AG20443 (cell line): ENCODE measurements at regions not wholly inside any gene's neighbourhood (a gene's known extent, or its start where the extent isn't known, plus 50 kb on each side); places are given as distances from the start of the nearest gene placed in this dataset.
"Not testable (repeated sequence)": the region's sequence is repeated elsewhere in the genome, so short reads cannot be mapped to it uniquely, and the experiment has no call there.

Source experiments
- DNase-seq: peaks from one replicate; pipeline ENCODE4 v3.0.0; 2012; ENCODE audit warnings: low spot score, mixed read lengths

DNA sequence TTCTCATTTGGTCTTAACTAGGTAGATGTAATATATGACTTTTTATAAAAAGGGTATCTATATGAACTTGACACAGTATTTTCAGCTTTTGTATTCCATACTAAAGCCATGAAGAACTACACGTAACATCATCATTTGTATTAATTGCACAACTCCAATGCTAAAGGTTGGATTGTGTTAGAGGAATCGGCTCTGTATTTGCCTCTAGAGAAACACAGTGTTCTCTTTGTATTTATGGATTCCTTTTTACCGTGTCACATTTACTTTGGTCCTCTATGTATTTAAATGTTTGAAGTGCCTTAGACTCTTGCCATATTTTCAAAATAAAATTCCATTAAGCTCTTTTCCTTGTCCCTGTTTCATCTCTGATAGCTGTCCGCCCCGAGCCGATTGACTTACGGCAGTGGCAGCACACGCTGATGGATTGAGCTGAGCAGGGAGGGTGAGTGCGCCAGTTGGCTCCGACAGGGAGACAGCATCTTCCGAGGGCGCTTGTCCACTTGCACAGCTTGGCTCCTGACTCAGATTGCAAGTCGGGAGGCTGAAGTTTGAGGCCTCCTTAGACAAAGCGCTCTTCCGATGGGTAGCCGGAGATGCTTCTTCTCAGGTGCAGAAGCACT is 95.6 kb upstream of the DMRT1 start:
- DNase-seq = no peak

DNA sequence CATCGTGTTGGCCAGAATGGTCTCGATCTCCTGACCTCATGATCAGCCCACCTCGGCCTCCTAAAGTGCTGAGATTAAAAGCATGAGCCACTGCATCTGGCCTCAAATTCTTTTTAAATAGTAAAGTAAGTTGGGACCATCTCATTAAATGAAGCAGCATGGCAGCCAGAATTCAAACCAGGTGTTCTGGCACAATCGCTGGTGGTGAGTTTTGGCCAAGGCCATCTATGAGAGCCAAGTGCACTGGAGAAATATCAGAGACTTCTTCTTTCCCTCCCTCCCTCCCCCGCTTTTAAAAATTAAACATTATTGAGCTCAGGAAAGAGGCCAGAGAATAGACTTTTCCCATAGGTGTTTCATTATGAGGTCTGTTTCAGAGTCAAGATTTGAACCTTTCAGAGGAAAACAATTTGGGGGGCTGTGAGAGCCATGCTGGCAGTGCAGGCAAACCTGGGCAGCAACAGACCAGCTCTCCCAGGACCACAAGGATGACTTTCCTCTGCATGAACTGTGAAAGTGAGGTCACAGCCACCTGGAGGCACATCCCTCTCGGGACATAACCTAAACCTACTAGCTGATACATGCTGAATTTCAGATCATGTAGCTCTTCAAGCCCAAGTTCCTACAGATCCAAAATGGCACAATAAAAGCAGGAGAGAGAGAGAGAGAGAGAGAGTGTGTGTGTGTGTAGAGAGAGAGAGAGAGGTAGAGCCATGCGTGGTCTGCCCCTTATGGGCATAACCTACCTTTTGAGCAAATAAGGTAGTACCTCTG is 94.6 kb upstream of the DMRT1 start:
- DNase-seq = no peak

DNA sequence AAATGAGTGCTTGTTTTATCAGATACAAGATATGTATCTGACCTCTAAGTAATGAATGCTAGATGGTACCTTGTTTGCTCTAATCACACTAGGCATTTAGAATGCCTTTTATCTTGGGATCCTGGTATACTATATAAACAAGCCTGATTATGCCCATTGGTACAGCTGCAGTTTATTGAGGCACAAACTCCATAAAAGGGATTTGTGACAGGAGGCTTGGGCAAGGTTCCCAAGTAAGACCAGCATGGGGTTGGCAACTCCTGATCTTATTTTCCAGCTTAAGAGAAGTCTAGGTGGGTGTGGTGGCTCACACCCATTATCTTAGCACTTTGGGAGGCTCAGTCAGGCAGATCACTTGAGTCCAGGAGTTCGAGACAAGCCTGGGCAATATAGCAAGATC is 93.9 kb upstream of the DMRT1 start:
- DNase-seq = no peak

DNA sequence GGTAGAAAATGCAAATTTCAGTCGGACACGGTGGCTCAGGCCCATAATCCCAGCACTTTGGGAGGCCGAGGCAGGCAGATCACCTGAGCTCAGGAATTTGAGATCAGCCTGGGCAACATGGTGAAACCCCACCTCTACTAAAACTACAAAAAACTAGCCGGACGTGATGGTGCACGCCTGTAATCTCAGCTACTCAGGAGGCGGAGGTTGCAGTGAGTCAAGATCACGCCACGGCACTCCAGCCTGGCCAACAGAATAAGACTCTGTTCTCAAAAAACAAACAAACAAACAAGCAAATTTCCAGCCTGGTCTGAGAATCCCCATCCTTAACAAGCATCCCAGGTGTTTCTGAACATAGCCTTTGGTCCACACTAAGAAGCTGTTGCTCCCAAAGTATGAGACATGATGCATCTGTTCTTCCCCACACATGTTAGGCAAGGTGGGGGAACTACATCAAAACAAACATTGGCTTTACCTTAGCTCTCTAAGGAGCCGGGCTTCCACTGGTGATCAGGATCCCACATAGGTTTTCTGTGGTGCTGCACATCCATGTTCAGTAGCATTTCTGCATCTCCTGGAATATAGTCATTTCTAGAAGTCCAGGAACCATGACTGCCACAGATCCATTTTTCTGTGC is 92.5 kb upstream of the DMRT1 start:
- no peak for DNase-seq

DNA sequence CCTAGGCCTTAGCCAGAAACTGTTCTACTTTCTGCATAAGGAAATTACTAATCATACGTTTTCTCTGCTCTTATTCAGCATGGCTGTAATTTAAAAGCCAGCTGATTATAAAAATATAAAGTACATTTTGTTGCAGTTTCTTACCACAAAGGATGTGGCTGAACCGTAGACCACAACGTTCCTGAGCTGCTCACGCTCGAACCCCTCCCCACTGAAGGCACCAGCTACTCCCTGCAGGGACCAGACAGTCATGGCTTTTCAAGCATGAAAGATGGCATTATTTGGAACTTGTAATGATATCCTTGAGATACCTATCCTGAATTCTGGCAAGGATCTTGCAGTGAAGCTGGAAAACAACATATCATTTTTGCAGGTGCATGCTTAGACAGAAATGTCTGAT is 91.8 kb upstream of the DMRT1 start:
- DNase-seq = no peak

DNA sequence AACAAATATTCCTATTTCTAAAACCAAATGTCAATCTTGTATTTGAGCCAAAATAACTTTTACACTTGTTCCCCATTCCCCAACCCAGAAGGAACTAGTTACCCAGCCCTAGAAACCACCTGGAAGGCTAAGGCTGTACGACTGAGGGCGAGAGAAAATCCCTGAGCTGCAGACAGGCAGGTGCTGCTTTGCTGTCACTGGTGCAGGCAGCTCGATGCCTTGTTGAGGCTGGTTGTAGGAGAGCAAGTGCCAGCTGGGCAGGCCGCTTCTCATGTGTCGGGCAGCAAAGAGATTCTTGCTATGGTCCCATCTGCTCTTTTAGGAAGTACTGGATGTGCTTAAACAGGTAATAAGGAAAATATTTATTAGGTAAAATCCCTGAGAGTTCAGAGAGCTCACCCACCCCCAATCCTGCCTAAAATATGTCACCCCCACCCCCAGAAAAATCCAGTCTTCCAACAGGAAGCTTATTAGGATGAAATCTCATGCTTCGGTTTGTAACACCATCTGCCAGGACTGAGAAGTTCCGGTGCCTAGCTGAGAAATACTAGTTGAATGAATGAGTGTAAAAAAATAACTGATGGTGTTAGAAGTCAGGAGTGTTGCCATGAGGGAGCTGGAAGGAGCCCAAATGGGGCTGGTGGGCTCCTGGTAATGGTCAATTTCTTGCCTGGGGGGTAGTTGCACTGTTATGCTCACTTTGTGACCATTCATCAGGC is 91.1 kb upstream of the DMRT1 start:
- no peak for DNase-seq

DNA sequence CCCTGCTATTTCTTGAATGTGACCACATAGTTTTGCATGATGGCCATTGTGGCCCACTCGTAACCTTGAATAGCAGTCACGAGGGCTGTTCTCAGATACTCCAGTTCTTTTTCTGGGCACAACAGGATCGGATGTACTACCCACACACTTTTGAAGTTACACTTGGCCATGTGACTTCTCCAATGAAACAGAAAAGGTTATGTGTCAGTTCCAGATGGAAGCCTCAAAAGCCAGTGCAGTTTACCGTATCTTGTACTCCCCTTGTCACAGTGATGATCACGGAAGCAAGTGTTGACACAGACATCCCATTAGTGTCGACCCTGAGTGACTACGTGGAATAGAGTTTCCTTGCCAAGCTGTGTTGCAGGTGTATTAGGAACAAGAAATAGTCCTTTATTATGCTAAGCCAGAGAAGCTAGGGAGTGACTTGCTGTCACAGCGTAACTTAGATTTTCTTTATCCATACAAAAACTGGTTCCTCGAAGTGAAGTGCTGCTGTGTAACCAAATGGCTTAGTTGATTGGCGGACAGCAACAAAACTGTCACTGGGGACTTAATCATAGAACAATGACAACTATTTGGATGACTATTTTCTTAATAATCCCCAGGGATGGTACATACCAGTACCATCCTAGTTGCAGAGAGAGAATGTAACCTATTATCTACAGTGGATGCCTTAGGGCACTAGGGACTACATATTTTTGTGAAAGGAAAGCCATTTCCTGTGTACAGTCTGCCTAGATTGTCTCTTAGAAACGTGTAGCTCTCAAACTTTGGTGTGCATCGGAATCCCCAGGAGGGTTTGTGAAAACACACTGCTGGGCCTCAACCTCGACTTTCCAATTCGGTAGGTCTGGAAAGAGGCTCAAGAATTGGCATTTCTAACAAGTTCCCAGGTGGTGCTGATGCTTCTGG is 90.1 kb upstream of the DMRT1 start:
- peak; percentile 16 for DNase-seq

DNA sequence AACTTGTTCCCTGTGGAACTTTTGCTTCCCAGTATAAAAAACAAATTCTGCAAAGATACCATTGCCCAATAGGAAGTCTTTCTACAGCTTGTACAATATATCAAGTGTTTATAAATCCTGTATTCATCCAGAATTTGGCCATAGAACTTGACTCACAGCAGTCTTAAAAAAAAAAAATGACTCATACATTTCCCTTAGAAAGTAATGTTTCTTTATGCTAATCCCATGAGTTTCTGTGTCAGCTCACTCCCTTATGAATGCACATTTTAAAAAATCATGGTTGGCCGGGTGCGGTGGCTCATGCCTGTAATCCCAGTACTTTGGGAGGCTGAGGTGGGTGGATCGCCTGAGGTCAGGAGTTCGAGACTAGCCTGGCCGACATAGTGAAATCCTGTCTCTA is 89.3 kb upstream of the DMRT1 start:
- DNase-seq = peak; percentile 69

DNA sequence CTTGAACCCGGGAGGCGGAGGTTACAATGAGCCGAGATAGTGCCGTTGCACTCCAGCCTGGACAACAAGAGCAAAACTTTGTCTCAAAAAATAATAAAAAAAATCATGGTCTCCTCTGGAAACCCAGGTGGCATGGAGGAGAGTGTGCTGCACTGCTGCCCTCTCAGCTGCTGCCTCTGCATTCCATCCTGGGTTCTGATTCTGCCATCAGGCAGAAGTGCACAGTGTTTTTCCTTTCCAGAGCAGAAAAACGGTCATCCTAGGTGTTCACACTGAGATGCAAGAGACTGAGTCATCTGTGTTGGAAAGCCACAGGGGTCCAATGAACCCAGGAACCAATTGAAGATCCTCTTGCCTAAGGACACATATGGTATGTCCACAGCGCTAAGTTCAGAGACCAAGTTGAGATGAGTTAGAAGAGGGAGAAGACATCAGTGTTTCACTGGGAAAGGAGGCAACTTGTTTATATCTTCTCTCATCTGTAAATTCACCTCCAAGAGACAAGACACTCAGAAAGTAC is 88.8 kb upstream of the DMRT1 start:
- DNase-seq = no peak

DNA sequence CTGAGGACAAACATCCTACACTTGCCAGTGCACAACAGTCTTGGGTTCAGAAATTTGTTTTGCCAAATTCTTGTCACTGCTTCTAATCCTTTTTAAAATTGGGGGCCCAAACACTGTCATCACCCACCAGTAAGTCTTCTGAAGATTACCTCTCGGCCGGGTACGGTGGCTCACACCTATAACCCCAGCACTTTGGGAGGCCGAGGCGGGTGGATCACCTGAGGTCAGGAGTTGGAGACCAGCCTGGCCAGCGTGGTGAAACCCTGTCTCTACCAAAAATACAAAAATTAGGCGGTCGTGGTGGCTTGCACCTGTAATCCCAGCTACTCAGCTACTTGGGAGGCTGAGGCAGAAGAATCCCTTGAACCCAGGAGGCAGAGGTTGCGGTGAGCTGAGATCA is 87.8 kb upstream of the DMRT1 start:
- not testable (repeated sequence) for DNase-seq

DNA sequence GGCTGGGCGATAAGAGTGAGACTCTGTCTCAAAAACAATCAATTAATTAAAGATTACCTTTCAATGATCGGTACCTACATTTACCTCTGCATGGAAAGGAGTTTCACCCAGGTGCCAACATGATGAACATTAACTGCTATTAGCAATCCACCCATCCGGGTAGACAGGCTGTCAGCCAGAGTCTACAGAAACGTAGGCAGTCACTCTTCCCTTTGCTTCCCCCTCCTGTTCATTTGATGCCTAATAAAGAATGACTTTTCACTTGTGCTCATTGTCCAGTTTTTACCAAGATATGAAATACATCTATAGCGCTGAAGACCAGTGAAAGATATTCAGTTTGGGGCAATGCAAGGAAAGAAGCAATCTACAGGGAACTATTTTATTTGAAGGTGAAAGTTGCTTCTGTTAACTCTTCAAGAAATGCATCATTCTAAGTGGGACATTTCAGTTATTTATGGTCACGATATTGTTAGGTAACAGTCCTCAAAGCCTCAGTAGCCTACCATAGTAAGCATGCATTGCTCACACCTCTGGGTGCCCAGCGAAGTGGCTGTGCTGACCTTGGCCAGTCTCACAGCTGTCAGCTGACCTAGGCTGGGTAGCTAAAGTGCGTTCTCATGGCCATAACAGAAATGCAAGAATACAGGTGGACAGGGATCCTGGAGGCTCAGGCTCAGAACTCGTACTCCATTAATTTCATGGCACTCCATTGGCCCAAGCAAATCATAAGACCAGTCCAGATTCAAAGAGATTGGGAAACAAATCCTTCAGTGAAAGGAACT is 87.2 kb upstream of the DMRT1 start:
- DNase-seq = no peak

DNA sequence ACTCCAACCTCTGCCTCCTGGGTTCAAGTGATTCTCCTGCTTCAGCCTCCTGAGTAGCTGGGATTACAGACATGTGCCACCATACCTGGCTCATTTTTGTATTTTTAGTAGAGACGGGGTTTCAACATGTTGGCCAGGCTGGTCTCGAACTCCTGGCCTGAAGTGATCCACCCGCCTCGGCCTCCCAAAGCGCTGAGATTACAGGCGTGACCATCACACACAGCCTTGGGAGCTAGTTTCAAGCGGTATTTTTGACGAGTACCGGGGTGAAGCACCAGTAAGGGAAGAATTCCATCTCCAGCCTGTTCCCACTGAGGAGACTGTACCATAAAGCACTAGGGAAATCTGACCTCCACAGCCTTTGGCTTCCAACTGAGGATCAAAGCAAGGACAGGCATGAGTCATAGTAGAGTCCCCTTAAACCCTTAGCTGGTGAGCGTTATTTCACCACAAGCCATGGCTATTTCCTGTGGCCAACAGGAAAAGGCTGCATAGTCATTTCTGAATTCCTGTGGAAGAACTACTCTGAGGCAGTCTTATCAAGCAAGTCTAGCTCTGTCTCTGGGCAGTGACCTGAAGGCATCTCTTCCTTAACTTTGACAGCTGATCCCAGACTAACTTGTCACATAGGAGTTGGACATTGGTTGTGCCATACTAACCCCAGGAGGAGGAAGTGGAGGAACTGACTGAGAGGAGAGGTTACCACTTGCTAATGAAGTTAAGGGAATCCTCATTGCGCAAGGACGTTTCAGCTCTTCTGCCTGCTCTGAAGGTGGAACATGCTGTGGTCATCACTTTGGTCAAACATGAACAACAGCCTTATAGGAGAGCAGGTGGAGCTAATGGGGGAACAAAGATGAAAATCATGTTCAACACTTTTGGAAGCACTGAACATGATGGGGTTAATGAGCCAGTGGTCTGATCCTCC is 85.8 kb upstream of the DMRT1 start:
- DNase-seq = peak; percentile 82

DNA sequence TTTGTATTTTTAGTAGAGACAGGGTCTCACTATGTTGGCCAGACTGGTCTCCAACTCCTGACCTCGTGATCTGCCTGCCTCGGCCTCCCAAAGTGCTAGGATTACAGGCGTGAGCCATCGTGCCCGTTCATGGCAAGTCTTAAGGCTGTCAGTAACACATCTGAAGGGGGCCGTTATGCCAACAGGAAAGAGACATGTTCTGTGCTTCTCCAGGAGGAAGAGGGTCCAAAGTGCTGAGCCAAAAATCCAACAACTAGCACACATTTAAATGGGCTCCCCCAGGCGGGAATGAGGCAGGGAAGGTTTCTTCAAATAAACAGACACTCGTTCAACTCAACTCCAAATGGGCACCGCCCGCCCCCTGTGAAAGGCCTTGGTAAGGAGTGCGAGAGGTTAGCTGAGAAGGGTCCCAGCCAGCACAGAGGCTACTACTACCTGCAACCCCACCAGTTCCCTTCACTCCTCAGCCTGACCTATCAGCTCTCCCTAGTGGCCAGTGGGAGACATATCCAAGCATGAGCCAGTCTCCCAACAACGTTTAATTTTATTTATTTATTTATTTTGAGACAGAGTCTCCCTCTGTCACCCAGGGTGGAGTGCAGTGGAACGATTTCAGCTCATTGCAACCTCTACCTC is 84.1 kb upstream of the DMRT1 start:
- DNase-seq = peak; percentile 69

DNA sequence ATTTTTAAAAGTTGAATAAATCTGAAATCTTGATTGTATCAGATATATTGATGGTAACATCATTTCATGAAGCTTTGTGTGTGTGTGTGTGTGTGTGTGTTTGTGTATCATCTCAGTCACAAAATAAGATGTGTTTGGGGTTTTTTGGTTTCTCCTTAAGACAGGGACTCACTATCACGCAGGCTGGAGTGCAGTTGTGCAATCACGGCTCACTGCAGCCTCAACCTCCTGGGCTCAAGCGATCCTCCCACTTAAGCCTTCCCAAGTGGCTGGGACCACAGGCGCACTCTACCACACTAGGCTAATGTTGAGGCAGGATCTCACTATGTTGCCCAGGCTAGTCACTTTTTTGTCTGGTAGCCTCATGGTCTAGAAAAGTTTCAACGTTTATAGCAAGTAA is 83.4 kb upstream of the DMRT1 start:
- DNase-seq = no peak

DNA sequence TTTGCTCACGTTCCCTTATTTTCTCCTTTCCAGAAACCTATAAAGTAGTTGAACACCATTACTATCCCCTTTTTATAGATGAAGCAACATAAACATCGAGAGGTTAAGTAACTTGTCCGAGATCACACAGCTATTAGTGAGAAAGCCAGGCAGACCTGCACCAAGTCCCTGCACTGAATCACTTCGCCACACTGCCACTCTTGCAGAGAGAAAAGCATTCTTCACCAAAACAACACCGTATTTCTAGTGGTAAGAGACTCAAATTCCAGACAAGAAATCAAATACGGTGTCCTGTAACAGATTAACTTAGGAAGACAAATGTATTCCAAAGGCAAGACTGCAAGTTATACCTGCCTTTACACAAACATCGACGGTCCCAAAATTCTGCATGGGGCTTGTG is 82.0 kb upstream of the DMRT1 start:
- DNase-seq = no peak

DNA sequence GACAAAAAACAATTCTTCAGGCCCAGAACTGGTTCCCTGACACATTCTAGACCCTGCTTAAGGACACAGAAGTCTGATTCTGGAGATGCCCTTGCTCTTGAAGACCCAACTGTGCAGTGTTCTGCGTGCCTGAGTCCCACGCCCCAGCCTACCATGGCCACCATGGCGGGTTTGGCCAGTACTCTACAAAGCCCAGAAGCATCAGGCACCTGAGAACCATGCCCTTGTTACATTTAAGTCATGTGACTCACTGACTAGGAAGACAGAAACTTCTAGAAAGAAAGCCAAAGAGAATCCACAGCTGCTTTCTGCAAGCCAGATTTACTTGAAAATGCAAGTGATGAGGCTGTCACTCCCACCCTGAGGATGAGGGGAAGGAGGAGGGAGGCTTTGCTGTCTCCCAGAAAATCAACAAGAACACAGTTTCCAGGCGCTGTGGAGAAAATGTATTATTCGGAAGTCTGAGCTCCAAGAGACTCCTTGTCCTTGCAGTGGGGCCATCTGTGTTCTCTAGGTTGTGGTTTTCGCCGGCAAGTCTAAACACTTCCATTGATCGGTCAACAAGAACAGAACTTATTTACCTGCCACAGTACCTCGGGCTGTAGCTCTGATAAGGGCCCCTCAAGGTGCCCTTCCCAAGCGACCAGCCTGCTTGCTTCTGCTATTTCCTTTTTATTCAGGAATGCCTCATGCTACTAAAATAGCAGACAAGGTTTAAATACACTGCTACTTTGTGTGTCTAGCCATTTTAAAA is 81.3 kb upstream of the DMRT1 start:
- no peak for DNase-seq

DNA sequence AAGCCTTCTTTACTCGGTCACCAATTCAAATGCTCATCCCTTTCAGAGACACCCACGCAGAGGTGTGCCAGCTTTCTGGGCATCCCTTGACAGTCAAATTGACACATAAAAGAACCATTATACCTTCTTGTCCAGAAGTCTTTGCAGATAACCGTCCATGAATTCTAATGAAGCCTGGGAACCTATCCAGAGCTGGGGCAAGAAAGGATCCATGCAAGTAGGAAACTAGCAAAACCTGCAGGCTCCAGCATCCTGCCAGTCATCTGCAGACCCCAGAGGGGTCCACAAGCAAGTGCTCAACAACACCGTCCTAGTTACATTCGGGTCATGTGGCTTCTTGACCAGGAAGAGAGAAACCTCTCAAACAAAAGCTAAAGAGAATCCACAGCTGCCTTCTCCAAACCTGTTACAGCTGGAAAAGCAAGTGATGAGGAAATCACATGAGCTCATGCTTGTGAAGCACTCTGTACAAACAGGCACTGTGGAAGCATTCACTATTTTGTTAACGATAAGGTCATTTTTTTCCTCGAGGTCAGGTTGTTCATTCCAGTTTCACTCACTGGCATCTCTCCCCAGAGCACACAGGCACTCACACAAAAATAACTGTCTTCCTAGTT is 80.2 kb upstream of the DMRT1 start:
- no peak for DNase-seq
